Uterus (tissue), 2 donors: ENCODE measurements at regions not wholly inside any gene's neighbourhood (a gene's known extent, or its start where the extent isn't known, plus 50 kb on each side); places are given as distances from the start of the nearest gene placed in this dataset.

Source experiments
- CTCF ChIP-seq, 4 experiments: fragments of 200-600 bp in 2 of 4; fragments of 450-650 bp in 2 of 4; sonication (generic) in 2 of 4; IDR thresholded peaks; one replicate each; pipeline ENCODE4 v1.5.1; 2016 to 2019; ENCODE audit warnings: antibody characterized with exemption in 4 of 4, mild to moderate bottlenecking in 2 of 4, moderate library complexity in 1 of 4
- POLR2A ChIP-seq, 2 donors: fragments of 450-650 bp; IDR thresholded peaks; one replicate each; pipeline ENCODE4 v1.6.1; 2016; ENCODE audit warnings: antibody characterized with exemption in 2 of 2, mild to moderate bottlenecking in 1 of 2, moderate library complexity in 1 of 2

DNA sequence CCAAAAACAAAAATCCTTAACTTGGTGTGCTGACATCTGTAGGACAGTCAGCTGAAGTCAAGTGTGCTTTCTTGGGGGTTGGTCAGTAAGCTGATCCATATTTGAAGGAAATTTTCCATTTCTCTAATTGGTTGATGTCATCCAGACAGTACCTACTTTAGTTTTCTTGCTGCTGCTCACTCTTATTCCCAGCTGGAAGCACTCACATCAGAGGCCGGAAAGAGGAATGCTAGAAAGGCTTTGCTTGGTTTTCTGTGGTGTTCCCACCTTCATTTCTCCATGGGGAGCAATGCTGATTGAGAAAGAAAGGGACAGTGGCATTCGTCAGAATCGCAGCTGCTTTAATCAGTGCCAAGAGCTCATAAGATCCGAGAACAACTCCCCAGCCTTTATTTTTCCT lies 227.0 kb downstream of the C4orf33 start:
- TF ChIP-seq POLR2A (IDR thresholded peaks at IDR 0.05) (no peak), CTCF (IDR thresholded peaks at IDR 0.05) (no peak)
